Uterus (tissue), 3 donors: ENCODE measurements at regions not wholly inside any gene's neighbourhood (a gene's known extent, or its start where the extent isn't known, plus 50 kb on each side); places are given as distances from the start of the nearest gene placed in this dataset.
"Not testable (repeated sequence)": the region's sequence is repeated elsewhere in the genome, so short reads cannot be mapped to it uniquely, and the experiment has no call there.

Experiments
- DNase-seq, 2 donors: peaks; one replicate each; pipeline ENCODE4 v3.0.0-alpha.2; 2019 to 2020
- H3K27ac ChIP-seq, 2 donors: fragments of 200-600 bp; sonication (generic); 1 replicate in 1 of 2; 2 replicates in 1 of 2; pipeline ENCODE4 v1.5.1; 2016 to 2018
- H3K27me3 ChIP-seq, 2 donors: fragments of 200-600 bp; sonication (generic); one replicate each; pipeline ENCODE4 v1.5.1; 2018 to 2019; ENCODE audit warnings: control low read depth in 1 of 2
- H3K36me3 ChIP-seq, 2 donors: fragments of 200-600 bp; sonication (generic); one replicate each; pipeline ENCODE4 v1.5.1; 2019; ENCODE audit warnings: control low read depth in 1 of 2
- H3K4me1 ChIP-seq, 2 donors: fragments of 200-600 bp; sonication (generic); one replicate each; pipeline ENCODE4 v1.5.1; 2018 to 2019; ENCODE audit warnings: control low read depth in 1 of 2
- H3K4me3 ChIP-seq, 2 donors: fragments of 200-600 bp; sonication (generic); 1 replicate in 1 of 2; 2 replicates in 1 of 2; pipeline ENCODE4 v1.5.1; 2018 to 2019; ENCODE audit warnings: mild to moderate bottlenecking in 1 of 2
- H3K9me3 ChIP-seq, 2 donors: fragments of 200-600 bp; sonication (generic); one replicate each; pipeline ENCODE4 v1.5.1; 2019; ENCODE audit warnings: control low read depth in 1 of 2
- CTCF ChIP-seq, 4 experiments: fragments of 200-600 bp in 2 of 4; fragments of 450-650 bp in 2 of 4; sonication (generic) in 2 of 4; IDR thresholded peaks; one replicate each; pipeline ENCODE4 v1.5.1; 2016 to 2019; ENCODE audit warnings: antibody characterized with exemption in 4 of 4, mild to moderate bottlenecking in 2 of 4, moderate library complexity in 1 of 4
- POLR2A ChIP-seq, 2 donors: fragments of 450-650 bp; IDR thresholded peaks; one replicate each; pipeline ENCODE4 v1.6.1; 2016; ENCODE audit warnings: antibody characterized with exemption in 2 of 2, mild to moderate bottlenecking in 1 of 2, moderate library complexity in 1 of 2
- intact Hi-C: fragments of 100-400 bp; cut with DNase I; formaldehyde crosslinking; loops from one replicate; pipeline ENCODE4 v1.15.1; 2023; ENCODE audit warnings: low total_unique reads
- donor health status: DM: yes; HTN: yes; CAD: no.

GRCh38 chr6:121794630-121795029 is 359.2 kb downstream of the GJA1 start:
- TF ChIP-seq POLR2A (IDR thresholded peaks at IDR 0.05) (no peak), CTCF (IDR thresholded peaks at IDR 0.05) (no peak)
- DNase-seq = no peak
- H3K9me3 ChIP-seq = no peaks in the 10 kb centered on the region
- no peak overlapping the region for H3K27ac ChIP-seq
- intact Hi-C loops = no loop called here
- no peak overlapping the region for H3K4me3 ChIP-seq
- H3K4me1 ChIP-seq = no peaks in the 10 kb centered on the region
- H3K36me3 ChIP-seq = no peaks in the 10 kb centered on the region
- H3K27me3 ChIP-seq = no peaks in the 10 kb centered on the region

GRCh38 chr6:121797598-121797997 is 362.2 kb downstream of the GJA1 start:
- H3K4me3 ChIP-seq, H3K27me3 ChIP-seq, DNase-seq, H3K27ac ChIP-seq, intact Hi-C loops, H3K4me1 ChIP-seq, H3K36me3 ChIP-seq, H3K9me3 ChIP-seq: not testable (repeated sequence)

- not testable (repeated sequence) for H3K4me3 ChIP-seq
These were observed 362.7 kb downstream of the GJA1 start for GRCh38 chr6:121798126-121798525.

GRCh38 chr6:121799574-121799973 is 364.1 kb downstream of the GJA1 start:
- intact Hi-C loops = no loop called here

More at GRCh38 chr6:121798126-121798525, 362.7 kb downstream of the GJA1 start:
- H3K27ac ChIP-seq, intact Hi-C loops, H3K36me3 ChIP-seq, H3K27me3 ChIP-seq, DNase-seq, H3K4me1 ChIP-seq, H3K9me3 ChIP-seq: not testable (repeated sequence)

GRCh38 chr6:121800047-121800446 is 364.6 kb downstream of the GJA1 start:
- DNase-seq = no peak
- intact Hi-C loops = no loop called here

More at GRCh38 chr6:121799574-121799973, 364.1 kb downstream of the GJA1 start:
- Histone ChIP-seq H3K27me3 (no peaks in the 10 kb centered on the region), H3K36me3 (no peaks in the 10 kb centered on the region), H3K27ac (no peak overlapping the region), H3K9me3 (no peaks in the 10 kb centered on the region), H3K4me1 (no peaks in the 10 kb centered on the region), H3K4me3 (no peak overlapping the region)
- DNase-seq = no peak
- no peak for TF ChIP-seq CTCF (IDR thresholded peaks at IDR 0.05)

GRCh38 chr6:121806116-121806515 is 370.7 kb downstream of the GJA1 start:
- Histone ChIP-seq H3K36me3 (no peaks in the 10 kb centered on the region), H3K27me3 (no peaks in the 10 kb centered on the region), H3K4me3 (no peak overlapping the region), H3K9me3 (no peaks in the 10 kb centered on the region), H3K27ac (no peak overlapping the region), H3K4me1 (no peaks in the 10 kb centered on the region)
- no peak for DNase-seq
- intact Hi-C loops = no loop called here
- TF ChIP-seq POLR2A (IDR thresholded peaks at IDR 0.05) = no peak
- no peak for TF ChIP-seq CTCF (IDR thresholded peaks at IDR 0.05)

More at GRCh38 chr6:121800047-121800446, 364.6 kb downstream of the GJA1 start:
- Histone ChIP-seq H3K4me3 (no peak overlapping the region), H3K27ac (no peak overlapping the region), H3K4me1 (no peaks in the 10 kb centered on the region), H3K9me3 (no peaks in the 10 kb centered on the region), H3K36me3 (no peaks in the 10 kb centered on the region), H3K27me3 (no peaks in the 10 kb centered on the region)
- TF ChIP-seq CTCF (IDR thresholded peaks at IDR 0.05) = no peak
- no peak for TF ChIP-seq POLR2A (IDR thresholded peaks at IDR 0.05)
